Liver (tissue), 3 donors: ENCODE measurements at regions not wholly inside any gene's neighbourhood (a gene's known extent, or its start where the extent isn't known, plus 50 kb on each side); places are given as distances from the start of the nearest gene placed in this dataset.

Source experiments
- CTCF ChIP-seq: fragments of 150-350 bp; IDR thresholded peaks from 2 replicates; pipeline ENCODE4 v1.5.1; 2017; ENCODE audit warnings: improper control_type of control experiment, low read depth, low read length; ENCODE audit not compliant: missing input control
- HNF4A ChIP-seq, 2 donors: conservative IDR thresholded peaks; 2 replicates each; pipeline ENCODE4 v1.6.1; 2016; ENCODE audit warnings: antibody characterized with exemption in 2 of 2, mild to moderate bottlenecking in 2 of 2
- HNF4G ChIP-seq: IDR thresholded peaks from 2 replicates; pipeline ENCODE4 v1.6.1; 2016; ENCODE audit warnings: antibody characterized with exemption
- MAX ChIP-seq: IDR thresholded peaks from 2 replicates; pipeline ENCODE4 v1.6.1; 2016; ENCODE audit warnings: antibody characterized with exemption
- RAD21 ChIP-seq, 2 donors: IDR thresholded peaks; 2 replicates each; pipeline ENCODE4 v1.6.1; 2016; ENCODE audit warnings: antibody characterized with exemption in 2 of 2, mild to moderate bottlenecking in 2 of 2
- REST ChIP-seq: IDR thresholded peaks from 2 replicates; pipeline ENCODE4 v1.6.1; 2016; ENCODE audit warnings: antibody characterized with exemption, mild to moderate bottlenecking
- RXRA ChIP-seq, 2 donors: IDR thresholded peaks; 2 replicates each; pipeline ENCODE4 v1.6.1; 2017 to 2018; ENCODE audit warnings: antibody characterized with exemption in 2 of 2, mild to moderate bottlenecking in 1 of 2
- SP1 ChIP-seq: IDR thresholded peaks from 2 replicates; pipeline ENCODE4 v1.6.1; 2018; ENCODE audit warnings: antibody characterized with exemption, mild to moderate bottlenecking
- TAF1 ChIP-seq: conservative IDR thresholded peaks from 2 replicates; pipeline ENCODE4 v1.6.1; 2016; ENCODE audit warnings: antibody characterized with exemption, mild to moderate bottlenecking
- YY1 ChIP-seq: IDR thresholded peaks from 2 replicates; pipeline ENCODE4 v1.6.1; 2016; ENCODE audit warnings: antibody characterized with exemption, mild to moderate bottlenecking
- TF ChIP-seq, protein P1 (sequence below): IDR thresholded peaks from 2 replicates; pipeline ENCODE4 v1.6.1; 2016; ENCODE audit warnings: antibody characterized with exemption
- donor health status: healthy.
- donor health status: healthy.

GRCh38 chr1:101482306-101482705, 245.5 kb downstream of the S1PR1 start:
- no peak for TF ChIP-seq REST
- TF ChIP-seq CTCF = no peak
- TF ChIP-seq MAX = no peak
- no peak for TF ChIP-seq SP1
- no peak for TF ChIP-seq TAF1
- TF ChIP-seq RAD21 (IDR thresholded peaks at IDR 0.05) = no peak
- TF ChIP-seq, protein P1, sequence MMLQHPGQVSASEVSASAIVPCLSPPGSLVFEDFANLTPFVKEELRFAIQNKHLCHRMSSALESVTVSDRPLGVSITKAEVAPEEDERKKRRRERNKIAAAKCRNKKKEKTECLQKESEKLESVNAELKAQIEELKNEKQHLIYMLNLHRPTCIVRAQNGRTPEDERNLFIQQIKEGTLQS = no peak
- TF ChIP-seq HNF4A (conservative IDR thresholded peaks at IDR 0.05) = no peak
- TF ChIP-seq YY1 = no peak
- no peak for TF ChIP-seq HNF4G
- TF ChIP-seq RXRA (IDR thresholded peaks at IDR 0.05) = no peak
